GM12878 (cell line): ENCODE measurements at regions not wholly inside any gene's neighbourhood (a gene's known extent, or its start where the extent isn't known, plus 50 kb on each side); places are given as distances from the start of the nearest gene placed in this dataset.
"Not testable (repeated sequence)": the region's sequence is repeated elsewhere in the genome, so short reads cannot be mapped to it uniquely, and the experiment has no call there.

ENCODE experiments used
- ATAC-seq: fragments of 200-7000 bp; cut with Tn5 transposase; 3 replicates; pipeline ENCODE4 v1.9.1; 2020; ENCODE audit warnings: mild to moderate bottlenecking, moderate library complexity
- BruUV-seq: library from RNA; stranded (reverse); fragments of 400-500 nt; replicated peaks from 2 replicates; lab custom pipeline; 2021; lab: Mats Ljungman, UMichigan
- CTCF ChIA-PET: fragments of 300-600 bp; sonication (Branson Sonifier 250); formaldehyde crosslinking; extraction: SDS; loops from one replicate; lab custom pipeline; 2021; ENCODE audit warnings: inconsistent platforms; lab: Yijun Ruan, JAX
- POLR2A ChIA-PET: fragments of 350-600 bp; formaldehyde crosslinking; extraction: SDS; loops from one replicate; lab custom pipeline; 2021; ENCODE audit warnings: inconsistent platforms; lab: Charles Lee
- RAD21 ChIA-PET: fragments of 300-600 bp; sonication (Branson Sonifier 250); formaldehyde crosslinking; loops from one replicate; lab custom pipeline; 2023; ENCODE audit warnings: antibody characterized with exemption; ENCODE audit not compliant: unreplicated experiment; lab: Charles Lee
- SMC1A ChIA-PET: fragments of 300-600 bp; sonication (Branson Sonifier 250); formaldehyde crosslinking; loops from one replicate; lab custom pipeline; 2023; ENCODE audit not compliant: unreplicated experiment, uncharacterized antibody; lab: Charles Lee
- DNase-seq: peaks from one replicate; pipeline ENCODE4 v3.0.0-alpha.2; 2011; ENCODE audit warnings: low read depth, low spot score
- FAIRE-seq: peaks from 3 replicates; lab custom pipeline; 2011; peaks lifted over from hg19 to GRCh38; lab: Jason Lieb, UNC
- H2AFZ ChIP-seq: 2 replicates; pipeline ENCODE4 v1.6.0; 2011; ENCODE audit warnings: low read depth, low read length, control low read depth; ENCODE audit not compliant: control insufficient read depth
- H3K27ac ChIP-seq: 2 replicates; pipeline ENCODE4 v1.5.1; 2011; ENCODE audit warnings: control low read depth; ENCODE audit not compliant: control insufficient read depth, insufficient read depth
- H3K27me3 ChIP-seq, 2 experiments: replicated peaks in 1 of 2; 2 replicates each; pipeline versions ENCODE4 v1.6.0 to v1.6.1; 2011; ENCODE audit warnings: low read length in 1 of 2; ENCODE audit not compliant: control insufficient read depth in 2 of 2, insufficient read depth in 2 of 2
- H3K36me3 ChIP-seq, 2 experiments: 2 replicates each; pipeline ENCODE4 v1.5.1; 2011; ENCODE audit warnings: low read length in 1 of 2; ENCODE audit not compliant: control insufficient read depth in 2 of 2, insufficient read depth in 2 of 2
- H3K4me1 ChIP-seq: 2 replicates; pipeline ENCODE4 v1.6.1; 2011; ENCODE audit warnings: mild to moderate bottlenecking, low read length, moderate library complexity, mixed read lengths; ENCODE audit not compliant: control insufficient read depth, insufficient read depth
- H3K4me2 ChIP-seq: 2 replicates; pipeline ENCODE4 v1.6.0; 2011; ENCODE audit warnings: control low read depth; ENCODE audit not compliant: control insufficient read depth, insufficient read depth
- H3K4me3 ChIP-seq: fragments of 200-600 bp; sonication (generic); 2 replicates; pipeline ENCODE4 v1.5.1; 2016
- H3K79me2 ChIP-seq: 2 replicates; pipeline ENCODE4 v1.6.0; 2011; ENCODE audit warnings: low read length; ENCODE audit not compliant: control insufficient read depth, insufficient read depth
- H3K9ac ChIP-seq: 2 replicates; pipeline ENCODE4 v1.8.0; 2011; ENCODE audit warnings: low read length, control low read depth, mixed read lengths; ENCODE audit not compliant: control insufficient read depth, insufficient read depth
- H3K9me3 ChIP-seq: replicated peaks from 3 replicates; pipeline ENCODE4 v1.5.1; 2011; ENCODE audit warnings: mild to moderate bottlenecking, low read length; ENCODE audit not compliant: control insufficient read depth, insufficient read depth
- H4K20me1 ChIP-seq: 2 replicates; pipeline ENCODE4 v1.6.0; 2011; ENCODE audit not compliant: control insufficient read depth, insufficient read depth
- WGBS: methylation state at CpG from one replicate; pipeline ENCODE4 v1.1.6; 2016; ENCODE audit warnings: low lambda C conversion rate; ENCODE audit not compliant: insufficient replicate concordance, insufficient coverage; ENCODE audit errors: missing lambda C conversion rate; 5-methylcytosine and 5-hydroxymethylcytosine counted together
- in situ Hi-C: fragments of 300-500 bp; cut with MboI; formaldehyde crosslinking; loops from 9 replicates; pipeline ENCODE4 v1.14.3; 2018; ENCODE audit warnings: mixed read lengths
- intact Hi-C: fragments of 100-400 bp; cut with micrococcal nuclease; formaldehyde crosslinking; loops from one replicate; pipeline ENCODE4 v1.14.2; 2022; ENCODE audit not compliant: unreplicated experiment

- POLR2A ChIA-PET, result not testable (repeated sequence)
These were observed 88.1 kb downstream of the LGALS9B start for GRCh38 chr17:20379251-20379650.

GRCh38 chr17:20376642-20377041 is 90.7 kb downstream of the LGALS9B start:
- not testable (repeated sequence) for BruUV-seq

More at GRCh38 chr17:20379251-20379650, 88.1 kb downstream of the LGALS9B start:
- RAD21 ChIA-PET, intact Hi-C loops, H3K4me3 ChIP-seq, BruUV-seq, SMC1A ChIA-PET, H3K36me3 ChIP-seq, H3K9ac ChIP-seq, FAIRE-seq, CTCF ChIA-PET, ATAC-seq, H3K79me2 ChIP-seq, H2AFZ ChIP-seq, H3K9me3 ChIP-seq, H3K4me1 ChIP-seq, H3K27me3 ChIP-seq, H4K20me1 ChIP-seq, in situ Hi-C loops, DNase-seq, H3K27ac ChIP-seq, H3K4me2 ChIP-seq: not testable (repeated sequence)

GRCh38 chr17:20375745-20376144 is 91.6 kb downstream of the LGALS9B start:
- H3K4me3 ChIP-seq, POLR2A ChIA-PET, H3K79me2 ChIP-seq, BruUV-seq, SMC1A ChIA-PET, H3K4me2 ChIP-seq, H3K36me3 ChIP-seq, H2AFZ ChIP-seq, intact Hi-C loops, RAD21 ChIA-PET, DNase-seq, in situ Hi-C loops, FAIRE-seq, H3K4me1 ChIP-seq, H4K20me1 ChIP-seq, H3K27me3 ChIP-seq, H3K27ac ChIP-seq, ATAC-seq, H3K9ac ChIP-seq, CTCF ChIA-PET, H3K9me3 ChIP-seq: not testable (repeated sequence)
- 83% methylated on average over 8 of the region's 13 CpGs for WGBS

More at GRCh38 chr17:20376642-20377041, 90.7 kb downstream of the LGALS9B start:
- H4K20me1 ChIP-seq, H3K4me2 ChIP-seq, POLR2A ChIA-PET, intact Hi-C loops, H3K9ac ChIP-seq, H3K27ac ChIP-seq, H3K79me2 ChIP-seq, in situ Hi-C loops, FAIRE-seq, H2AFZ ChIP-seq, RAD21 ChIA-PET, H3K4me3 ChIP-seq, ATAC-seq, CTCF ChIA-PET, H3K9me3 ChIP-seq, H3K36me3 ChIP-seq, SMC1A ChIA-PET, H3K4me1 ChIP-seq, DNase-seq, H3K27me3 ChIP-seq: not testable (repeated sequence)
- 100% methylated on average over 1 of the region's 23 CpGs for WGBS
